CD4-positive, alpha-beta T cell (primary cell): ENCODE measurements at regions not wholly inside any gene's neighbourhood (a gene's known extent, or its start where the extent isn't known, plus 50 kb on each side); places are given as distances from the start of the nearest gene placed in this dataset.

Source experiments
- ATAC-seq: fragments of 200-7000 bp; cut with Tn5 transposase; one replicate; pipeline ENCODE4 v1.10.0; 2022; ENCODE audit warnings: mild to moderate bottlenecking; ENCODE audit not compliant: poor library complexity
- CTCF ChIA-PET: fragments of 350-600 bp; sonication (Branson Sonifier 250); formaldehyde crosslinking; loops from one replicate; lab custom pipeline; 2021; ENCODE audit warnings: antibody characterized with exemption, inconsistent platforms; lab: Charles Lee
- POLR2A ChIA-PET: fragments of 350-600 bp; sonication (Branson Sonifier 250); formaldehyde crosslinking; loops from one replicate; lab custom pipeline; 2021; ENCODE audit warnings: antibody characterized with exemption, inconsistent platforms; lab: Charles Lee
- DNase-seq, 14 experiments: peaks; one replicate each; pipeline ENCODE4 v3.0.0-alpha.2; 2013 to 2020; ENCODE audit warnings: mixed read lengths in 2 of 14
- H3K27ac ChIP-seq, 2 donors: one replicate each; pipeline versions ENCODE4 v1.5.1 to v1.7.0; 2013; ENCODE audit warnings: low read length in 2 of 2, low read depth in 1 of 2, mild to moderate bottlenecking in 1 of 2
- H3K27me3 ChIP-seq, 2 experiments: 1 replicate in 1 of 2; 2 replicates in 1 of 2; pipeline versions ENCODE4 v1.6.1 to v1.7.0; 2013; ENCODE audit warnings: low read length in 2 of 2, control low read depth in 1 of 2, mild to moderate bottlenecking in 1 of 2, moderate library complexity in 1 of 2; ENCODE audit not compliant: insufficient read depth in 2 of 2, control insufficient read depth in 1 of 2
- H3K36me3 ChIP-seq: one replicate; pipeline ENCODE4 v1.6.1; 2013; ENCODE audit warnings: low read length, control low read depth; ENCODE audit not compliant: insufficient read depth
- H3K4me1 ChIP-seq: one replicate; pipeline ENCODE4 v1.6.1; 2013; ENCODE audit warnings: low read length, control low read depth; ENCODE audit not compliant: insufficient read depth
- H3K4me3 ChIP-seq: one replicate; pipeline ENCODE4 v1.5.1; 2013; ENCODE audit warnings: mild to moderate bottlenecking, low read length, moderate library complexity
- H3K9me3 ChIP-seq, 2 experiments: 1 replicate in 1 of 2; 2 replicates in 1 of 2; pipeline versions ENCODE4 v1.6.1 to v1.7.0; 2013; ENCODE audit warnings: low read length in 2 of 2, mild to moderate bottlenecking in 2 of 2, control low read depth in 1 of 2, moderate library complexity in 1 of 2; ENCODE audit not compliant: control insufficient read depth in 1 of 2, insufficient read depth in 1 of 2
- H3K27ac Mint-ChIP-seq: one replicate; pipeline ENCODE4 v1.8.0; 2020; ENCODE audit warnings: mixed read lengths
- H3K27me3 Mint-ChIP-seq: one replicate; pipeline ENCODE4 v1.8.0; 2021; ENCODE audit warnings: mixed read lengths
- H3K36me3 Mint-ChIP-seq: one replicate; pipeline ENCODE4 v1.8.0; 2021; ENCODE audit warnings: low read depth, mixed read lengths
- H3K4me1 Mint-ChIP-seq: one replicate; pipeline ENCODE4 v1.8.0; 2021; ENCODE audit warnings: low read depth, mixed read lengths
- H3K4me3 Mint-ChIP-seq: one replicate; pipeline ENCODE4 v1.8.0; 2020; ENCODE audit warnings: mild to moderate bottlenecking, mixed read lengths
- H3K9me3 Mint-ChIP-seq: one replicate; pipeline ENCODE4 v1.8.0; 2020; ENCODE audit warnings: mixed read lengths
- intact Hi-C, 2 experiments: fragments of 100-400 bp; cut with DNase I in 1 of 2; cut with micrococcal nuclease in 1 of 2; formaldehyde crosslinking; loops; one replicate each; pipeline versions ENCODE4 v1.15.1 to v1.9.0; 2023 to 2025; cut with DNase I, micrococcal nuclease
- TF ChIP-seq, protein P1 (sequence below): fragments of 200-600 bp; IDR thresholded peaks from one replicate; pipeline ENCODE4 v1.8.0; 2022; ENCODE audit warnings: antibody characterized with exemption, mild to moderate bottlenecking

- H3K4me3 ChIP-seq: no peak overlapping the region
- Mint-ChIP-seq H3K27ac (no peak overlapping the region), H3K4me1 (no peaks in the 10 kb centered on the region), H3K36me3 (no peaks in the 10 kb centered on the region), H3K9me3 (no peaks in the 10 kb centered on the region), H3K27me3 (no peaks in the 10 kb centered on the region), H3K4me3 (no peak overlapping the region)
- H3K9me3 ChIP-seq: no peaks in the 10 kb centered on the region
- H3K27me3 ChIP-seq: no peaks in the 10 kb centered on the region
- H3K27ac ChIP-seq: no peak overlapping the region
- TF ChIP-seq, protein P1, sequence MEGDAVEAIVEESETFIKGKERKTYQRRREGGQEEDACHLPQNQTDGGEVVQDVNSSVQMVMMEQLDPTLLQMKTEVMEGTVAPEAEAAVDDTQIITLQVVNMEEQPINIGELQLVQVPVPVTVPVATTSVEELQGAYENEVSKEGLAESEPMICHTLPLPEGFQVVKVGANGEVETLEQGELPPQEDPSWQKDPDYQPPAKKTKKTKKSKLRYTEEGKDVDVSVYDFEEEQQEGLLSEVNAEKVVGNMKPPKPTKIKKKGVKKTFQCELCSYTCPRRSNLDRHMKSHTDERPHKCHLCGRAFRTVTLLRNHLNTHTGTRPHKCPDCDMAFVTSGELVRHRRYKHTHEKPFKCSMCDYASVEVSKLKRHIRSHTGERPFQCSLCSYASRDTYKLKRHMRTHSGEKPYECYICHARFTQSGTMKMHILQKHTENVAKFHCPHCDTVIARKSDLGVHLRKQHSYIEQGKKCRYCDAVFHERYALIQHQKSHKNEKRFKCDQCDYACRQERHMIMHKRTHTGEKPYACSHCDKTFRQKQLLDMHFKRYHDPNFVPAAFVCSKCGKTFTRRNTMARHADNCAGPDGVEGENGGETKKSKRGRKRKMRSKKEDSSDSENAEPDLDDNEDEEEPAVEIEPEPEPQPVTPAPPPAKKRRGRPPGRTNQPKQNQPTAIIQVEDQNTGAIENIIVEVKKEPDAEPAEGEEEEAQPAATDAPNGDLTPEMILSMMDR: no peak
- intact Hi-C loops: no loop called here
- no peaks in the 10 kb centered on the region for H3K36me3 ChIP-seq
- H3K4me1 ChIP-seq: no peaks in the 10 kb centered on the region
- no peak for ATAC-seq
- no peak for DNase-seq
- ChIA-PET CTCF (no interaction called here), POLR2A (no interaction called here)
Observed at GRCh38 chr18:67665266-67665665, 148.7 kb upstream of the DSEL start.

GRCh38 chr18:67662996-67663395 is 146.5 kb upstream of the DSEL start:
- Mint-ChIP-seq H3K4me1 (no peaks in the 10 kb centered on the region), H3K9me3 (no peaks in the 10 kb centered on the region), H3K4me3 (no peak overlapping the region), H3K36me3 (no peaks in the 10 kb centered on the region), H3K27ac (no peak overlapping the region), H3K27me3 (no peaks in the 10 kb centered on the region)
- intact Hi-C loops: no loop called here
- ChIA-PET CTCF (interaction anchor here (0.9 kb wide), 1 partner anchor 22 kb away, joined by 3 read pairs; no protein-coding TSS in a partner anchor), POLR2A (no interaction called here)
- Histone ChIP-seq H3K4me1 (no peaks in the 10 kb centered on the region), H3K27ac (no peak overlapping the region), H3K36me3 (no peaks in the 10 kb centered on the region), H3K4me3 (no peak overlapping the region), H3K9me3 (no peaks in the 10 kb centered on the region), H3K27me3 (no peaks in the 10 kb centered on the region)
- no peak for DNase-seq
- TF ChIP-seq, protein P1: no peak
- no peak for ATAC-seq

DNA sequence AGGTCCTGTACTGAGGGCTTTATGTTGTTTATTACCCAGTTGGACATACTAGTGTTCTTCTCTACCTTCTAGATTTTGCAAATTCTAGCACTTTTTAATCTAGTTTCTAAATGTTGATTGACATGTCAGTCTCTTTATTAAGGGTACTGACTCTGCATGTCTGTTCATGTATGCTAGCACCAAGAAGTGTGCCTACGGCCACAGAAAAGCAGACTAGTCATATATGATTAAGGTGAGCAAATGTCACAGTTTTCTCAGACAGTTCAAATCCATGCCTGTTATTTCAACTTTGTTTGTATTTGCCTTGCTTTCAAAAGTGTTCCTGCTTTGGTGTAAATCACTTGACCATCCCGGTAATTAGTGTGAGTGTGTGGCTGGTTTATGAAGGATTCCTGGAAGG is 145.0 kb upstream of the DSEL start:
- Histone ChIP-seq H3K4me3 (no peak overlapping the region), H3K9me3 (no peaks in the 10 kb centered on the region), H3K27ac (no peak overlapping the region), H3K4me1 (no peaks in the 10 kb centered on the region), H3K36me3 (no peaks in the 10 kb centered on the region), H3K27me3 (no peaks in the 10 kb centered on the region)
- ATAC-seq (no peak), DNase-seq (no peak)
- intact Hi-C loops: no loop called here
- Mint-ChIP-seq H3K4me3 (no peak overlapping the region), H3K4me1 (no peaks in the 10 kb centered on the region), H3K27me3 (no peaks in the 10 kb centered on the region), H3K9me3 (no peaks in the 10 kb centered on the region), H3K36me3 (no peaks in the 10 kb centered on the region), H3K27ac (no peak overlapping the region)
- TF ChIP-seq, protein P1: no peak
- POLR2A ChIA-PET: no interaction called here
- CTCF ChIA-PET: no interaction called here
